NOMO-1 treated with dmso at 0.1 percent for 144 hours (cell line): ENCODE measurements at regions not wholly inside any gene's neighbourhood (a gene's known extent, or its start where the extent isn't known, plus 50 kb on each side); places are given as distances from the start of the nearest gene placed in this dataset.

Experiments
- DNase-seq: peaks from one replicate; lab custom pipeline; 2025; ENCODE audit not compliant: unreplicated experiment; lab: John Stamatoyannopoulos, UW

DNA sequence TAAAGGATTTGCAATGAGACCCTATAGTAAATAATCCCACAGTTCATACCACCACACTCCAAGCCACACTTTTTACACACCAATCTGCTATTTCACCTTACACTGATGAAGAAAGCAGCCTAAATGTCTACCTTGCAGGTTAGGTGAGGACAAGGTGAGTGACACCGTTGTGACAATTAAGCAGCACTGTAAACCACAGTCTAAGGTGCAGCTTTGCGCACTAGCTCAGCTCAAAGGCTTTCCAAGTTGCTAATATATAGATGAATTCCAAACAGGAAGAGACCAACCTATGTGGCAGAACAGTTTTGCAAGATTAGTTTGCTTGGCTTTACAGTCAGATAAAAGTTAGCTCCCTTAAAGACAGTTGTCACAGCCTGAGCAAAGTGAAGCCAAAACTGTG lies 429.5 kb upstream of the MARCKS start:
- DNase-seq = no peak

DNA sequence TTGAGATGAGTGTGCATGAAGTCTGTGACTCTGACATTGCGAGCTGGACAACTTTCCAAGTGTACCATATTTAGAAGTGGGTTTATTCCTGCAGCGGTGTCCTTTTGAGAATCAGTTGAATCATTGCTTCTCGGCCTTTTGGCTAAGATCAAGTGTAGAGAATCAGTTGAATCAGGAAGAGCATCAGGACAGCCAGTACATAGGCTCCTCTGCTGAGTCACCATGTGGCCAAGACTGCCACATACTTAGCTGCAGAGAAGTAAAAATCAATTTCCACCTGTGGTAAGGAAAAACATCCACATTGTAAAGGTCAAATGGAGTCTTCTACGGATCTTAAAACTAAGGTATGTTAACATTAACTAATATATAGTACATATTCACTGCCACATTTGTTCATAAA lies 428.4 kb upstream of the MARCKS start:
- DNase-seq = no peak

DNA sequence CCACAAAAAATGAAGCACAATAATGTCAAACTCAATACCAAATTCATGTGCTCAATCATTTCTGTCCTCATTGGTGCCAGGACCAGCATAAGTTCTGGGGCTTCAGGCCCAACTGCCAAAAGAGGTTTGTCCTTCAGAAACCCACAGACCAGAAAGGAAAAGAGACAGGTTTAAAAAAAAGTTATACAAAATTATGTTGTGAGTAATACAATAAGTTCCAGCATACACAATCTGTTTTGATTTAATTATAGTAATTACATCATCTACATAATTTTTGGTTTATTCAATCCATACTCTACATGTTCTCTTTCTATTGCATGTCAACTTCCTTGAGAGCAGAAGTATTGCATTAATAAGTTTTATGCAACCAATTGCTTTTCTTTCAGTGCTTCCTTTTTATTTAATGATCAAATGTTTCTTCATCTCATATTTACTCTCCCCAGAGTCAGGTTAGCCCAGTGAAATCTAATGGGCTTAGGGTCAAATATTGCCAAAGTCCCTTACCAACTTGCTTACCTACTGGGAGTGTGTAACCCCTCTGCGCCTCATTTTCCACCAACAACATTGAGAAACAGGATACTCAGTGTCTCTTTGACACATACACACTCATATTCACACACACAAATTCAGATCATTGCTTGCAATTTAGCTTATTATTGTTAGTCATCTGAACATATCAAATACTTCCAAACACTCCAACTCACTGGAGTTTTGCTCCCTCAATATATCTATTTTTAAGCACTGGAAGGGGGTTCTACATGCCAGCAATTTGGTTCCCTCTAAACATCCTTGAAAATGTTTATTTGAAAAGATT lies 424.4 kb upstream of the MARCKS start:
- peak; percentile 24 for DNase-seq

DNA sequence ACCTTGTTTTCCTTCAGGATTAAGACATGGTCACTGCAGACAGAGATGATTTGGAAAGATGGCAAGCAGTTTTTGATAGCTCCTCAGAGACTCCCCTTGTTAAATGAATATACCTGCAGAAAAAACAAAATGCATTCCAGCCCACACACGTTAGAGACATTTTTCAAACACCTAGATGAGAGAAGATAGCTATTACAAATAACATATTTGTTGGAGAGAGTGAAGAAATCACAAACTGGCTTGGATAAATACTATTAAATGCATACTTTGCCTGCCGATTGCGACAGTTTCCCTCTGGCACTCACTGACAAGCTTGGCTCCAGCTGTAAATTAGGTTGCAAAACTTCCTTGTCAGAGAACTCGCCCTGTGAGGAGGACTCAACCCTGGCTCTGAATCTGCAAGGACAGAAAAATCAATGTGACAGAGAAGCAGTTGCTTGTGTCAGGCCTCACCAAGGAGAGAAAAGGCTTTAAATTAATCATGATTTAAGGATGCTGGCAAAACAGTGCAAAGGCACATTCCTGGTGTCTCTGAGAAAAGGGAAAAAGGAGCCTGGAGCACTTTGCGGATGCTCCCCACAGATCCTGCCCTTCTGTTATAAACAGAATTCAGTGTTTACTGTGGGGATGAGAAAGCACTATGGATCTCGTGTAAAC lies 423.7 kb upstream of the MARCKS start:
- peak; percentile 79 for DNase-seq

DNA sequence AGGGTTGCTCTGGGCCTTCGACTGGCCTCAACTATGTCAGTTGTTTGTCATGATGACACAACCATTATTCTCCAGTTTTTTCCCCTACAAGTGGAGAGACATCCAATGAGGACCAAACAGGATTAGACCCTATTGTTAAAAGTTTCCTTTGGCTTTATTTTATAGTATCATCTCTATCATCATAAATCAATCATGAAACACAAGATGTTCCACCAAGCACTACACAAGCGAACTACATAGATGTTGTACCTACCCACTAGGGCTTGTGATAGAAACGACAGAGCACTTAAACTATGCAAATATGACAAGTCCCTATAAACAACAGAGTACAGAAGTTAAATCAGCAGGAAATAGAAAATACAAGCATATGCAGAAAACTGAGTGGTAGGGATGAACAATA lies 422.5 kb upstream of the MARCKS start:
- DNase-seq = no peak

DNA sequence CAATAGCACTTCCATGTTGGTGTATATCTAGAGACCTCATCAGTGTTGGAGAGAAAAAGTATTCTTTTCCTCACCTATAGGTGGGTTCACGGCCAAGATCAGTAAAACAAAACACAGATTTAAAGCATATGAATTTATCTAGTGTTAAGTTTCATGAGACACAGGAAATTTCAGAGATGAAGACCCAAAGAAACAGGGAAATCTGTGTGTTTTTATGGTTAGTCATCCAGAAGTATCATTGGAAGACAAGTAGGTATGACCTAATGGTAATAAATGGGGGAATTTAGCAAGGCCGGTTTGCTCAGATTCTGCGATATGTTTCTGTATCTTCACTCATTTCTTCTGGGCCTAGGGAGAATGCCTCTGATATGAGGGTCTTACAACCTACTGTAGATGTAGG lies 419.6 kb upstream of the MARCKS start:
- no peak for DNase-seq

DNA sequence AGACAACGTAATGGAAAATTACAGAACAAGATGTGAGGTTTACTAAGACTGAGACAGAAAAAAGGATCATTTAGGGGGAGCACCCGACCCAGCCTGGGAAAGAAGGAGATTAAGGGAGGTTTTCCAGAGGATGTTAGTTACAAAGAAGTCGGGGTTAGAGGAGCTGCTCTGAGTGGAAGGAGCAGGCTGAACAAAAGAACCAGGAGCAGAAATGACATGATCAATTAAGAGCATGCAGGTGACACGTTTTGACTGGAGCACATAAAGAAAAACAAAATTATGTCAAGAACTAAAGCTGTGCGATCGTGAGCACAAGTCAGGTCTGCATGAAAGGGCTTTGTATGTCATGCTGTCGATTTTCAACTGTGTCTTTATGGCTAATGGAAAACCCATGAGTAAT lies 417.3 kb upstream of the MARCKS start:
- DNase-seq = no peak

DNA sequence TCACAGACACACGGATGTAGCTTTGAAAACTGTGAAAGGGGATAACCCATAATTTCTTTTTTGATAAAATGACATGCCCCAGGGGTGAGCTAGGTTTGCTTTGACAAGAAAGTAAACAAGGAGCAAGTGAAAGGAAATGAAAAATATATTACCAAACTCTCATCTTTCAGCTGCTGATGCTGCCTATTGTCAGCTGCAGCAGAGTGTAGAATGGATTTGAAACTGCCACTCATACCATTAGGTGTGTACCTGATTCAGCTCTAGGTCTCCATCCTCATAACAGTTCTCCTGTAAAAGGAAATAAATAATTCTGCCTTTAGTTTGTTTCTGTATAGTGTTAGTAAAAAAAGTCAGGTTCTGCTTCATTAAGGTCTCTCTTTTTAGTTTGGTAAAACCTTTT lies 415.1 kb upstream of the MARCKS start:
- DNase-seq = no peak

DNA sequence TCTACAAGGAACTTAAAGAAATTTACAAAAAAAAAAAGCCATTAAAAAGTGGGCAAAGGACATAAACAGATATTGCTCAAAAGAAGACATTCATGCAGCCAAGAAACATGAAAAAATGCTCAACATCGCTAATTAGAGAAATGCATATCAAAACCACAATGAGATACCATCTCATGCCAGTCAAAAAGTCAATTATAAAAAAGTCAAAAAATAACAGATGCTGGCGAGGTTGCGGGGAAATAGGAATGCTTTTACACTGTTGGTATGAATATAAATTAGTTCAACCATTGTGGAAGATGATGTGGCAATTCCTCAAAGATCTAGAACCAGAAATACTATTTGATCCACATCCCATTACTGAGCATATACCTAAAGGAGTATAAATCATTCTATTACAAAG lies 411.9 kb upstream of the MARCKS start:
- DNase-seq = no peak

DNA sequence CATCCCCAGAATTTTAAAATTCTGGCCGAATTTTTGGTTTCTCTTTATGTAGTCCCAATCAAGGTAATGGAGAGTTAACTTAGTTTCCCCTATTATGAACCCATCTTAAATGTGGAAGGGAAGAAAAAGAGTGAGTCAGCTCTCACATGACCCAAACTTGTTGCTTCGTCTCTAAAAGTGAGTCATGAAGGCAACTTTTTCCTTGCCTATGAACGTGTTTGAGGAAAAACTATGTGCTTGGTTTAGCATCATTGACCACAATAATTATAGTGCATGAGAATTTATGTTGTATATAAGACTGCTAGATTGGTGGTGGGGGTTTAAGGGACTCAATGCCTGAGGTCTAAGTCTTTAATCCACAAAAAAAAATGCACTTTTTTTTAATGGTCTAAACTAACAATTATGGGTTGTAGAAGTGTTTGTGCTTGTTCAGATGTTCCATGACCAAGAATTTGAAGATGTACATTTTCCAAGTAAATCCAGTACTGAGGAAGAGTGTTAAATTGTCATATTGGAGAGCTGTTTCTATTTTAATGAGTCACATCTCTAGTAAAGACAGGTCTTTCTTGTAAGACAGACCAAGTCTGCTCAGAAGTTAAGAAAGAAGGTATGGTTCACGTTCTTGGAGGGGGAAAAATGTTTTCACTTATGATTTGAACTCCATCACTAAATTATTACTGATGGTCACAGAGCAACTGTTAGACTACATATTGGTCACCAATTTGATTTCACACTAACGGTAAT lies 409.9 kb upstream of the MARCKS start:
- DNase-seq = peak; percentile 51

DNA sequence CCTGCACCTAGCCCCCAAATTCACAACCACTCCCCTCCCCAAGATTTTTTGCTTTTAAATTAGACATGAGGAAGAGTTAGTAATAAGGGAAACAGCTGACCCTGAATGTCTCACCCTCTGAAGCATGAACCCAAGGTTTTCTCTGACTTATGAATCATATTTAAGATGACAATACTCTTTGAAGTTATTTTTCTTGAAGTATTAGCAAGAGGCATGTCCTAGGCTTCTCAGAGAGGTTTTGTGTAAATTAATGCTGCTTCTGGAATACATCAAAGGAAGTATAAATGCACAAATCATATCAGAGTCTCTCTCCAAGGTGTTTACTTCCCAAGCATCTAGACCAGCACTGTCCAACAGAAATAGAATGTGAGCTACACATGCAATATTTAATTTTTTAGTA lies 408.1 kb upstream of the MARCKS start:
- DNase-seq = no peak

DNA sequence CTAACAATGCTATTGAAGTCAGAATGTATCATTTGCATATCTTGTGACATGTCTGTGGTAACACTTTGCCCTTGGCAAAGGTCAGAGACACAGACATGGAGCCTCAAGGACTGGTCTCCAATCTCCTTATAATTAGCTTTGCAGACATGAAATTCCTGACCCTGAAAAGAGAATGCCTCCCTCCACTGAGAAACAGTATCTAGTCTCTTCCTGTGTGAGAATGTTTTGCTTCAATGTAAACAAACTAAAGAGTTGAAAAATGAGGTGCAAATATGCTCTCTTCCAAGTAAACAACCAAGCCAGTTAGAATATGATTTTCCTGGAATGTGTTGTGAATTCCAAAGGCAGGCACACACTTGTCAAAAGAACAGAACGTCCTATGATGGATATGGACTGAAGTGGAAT lies 407.1 kb upstream of the MARCKS start:
- DNase-seq = no peak

DNA sequence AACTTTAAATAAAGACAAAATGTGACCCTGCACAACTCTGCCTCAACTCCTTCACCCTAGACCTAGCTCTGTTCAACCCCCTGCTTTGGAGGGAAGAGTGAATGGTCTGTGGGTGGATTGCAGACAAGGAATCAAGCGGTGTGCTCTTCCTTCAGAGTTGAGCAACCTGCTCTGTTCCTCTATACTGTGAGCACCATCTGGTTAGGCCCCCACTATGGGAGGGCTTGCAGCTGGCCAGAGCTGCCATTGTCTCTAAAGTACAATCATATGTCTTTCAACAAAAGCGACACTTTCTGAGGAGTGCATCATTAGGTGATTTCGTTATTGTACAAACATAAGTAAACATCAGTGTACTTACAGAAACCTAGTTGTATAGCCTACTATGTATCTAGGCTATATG lies 406.1 kb upstream of the MARCKS start:
- DNase-seq = no peak

DNA sequence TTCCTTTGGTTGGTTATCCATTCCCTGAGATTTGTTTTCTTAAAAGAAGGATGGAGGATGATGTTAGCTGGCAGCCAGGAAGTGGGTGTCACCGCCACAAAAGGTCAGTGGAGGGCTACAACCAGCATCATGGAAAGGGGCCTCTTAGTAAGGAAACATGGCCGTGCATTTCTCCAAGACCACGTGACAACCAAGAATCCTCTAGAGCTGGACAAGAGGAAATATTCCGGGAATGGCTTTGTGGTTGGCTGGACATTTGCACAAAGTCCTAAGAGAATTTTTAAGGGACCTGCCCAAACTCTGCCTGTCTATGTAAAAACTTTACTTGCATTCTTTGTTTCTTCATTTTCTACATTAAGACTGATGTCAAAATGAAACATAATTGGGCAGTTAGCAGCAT lies 399.9 kb upstream of the MARCKS start:
- DNase-seq = no peak

DNA sequence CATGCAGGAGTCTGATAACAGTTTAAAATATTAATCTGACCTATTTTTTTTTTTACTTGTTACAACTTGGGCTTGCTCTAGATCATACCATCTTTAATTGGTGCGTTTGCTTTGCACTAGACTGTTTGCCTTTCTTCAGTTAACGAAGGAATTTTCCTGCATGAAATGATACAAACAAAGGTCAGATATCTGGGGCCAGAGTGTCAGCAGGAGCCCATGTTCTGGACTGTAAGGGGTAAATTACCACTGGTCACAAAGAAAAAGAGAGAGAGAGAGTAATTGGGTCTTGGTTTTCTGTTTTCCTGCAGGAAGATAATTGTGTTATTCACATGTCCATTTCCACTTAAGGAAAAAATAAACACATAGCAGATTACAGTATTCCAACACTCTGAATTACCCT lies 399.4 kb upstream of the MARCKS start:
- no peak for DNase-seq

DNA sequence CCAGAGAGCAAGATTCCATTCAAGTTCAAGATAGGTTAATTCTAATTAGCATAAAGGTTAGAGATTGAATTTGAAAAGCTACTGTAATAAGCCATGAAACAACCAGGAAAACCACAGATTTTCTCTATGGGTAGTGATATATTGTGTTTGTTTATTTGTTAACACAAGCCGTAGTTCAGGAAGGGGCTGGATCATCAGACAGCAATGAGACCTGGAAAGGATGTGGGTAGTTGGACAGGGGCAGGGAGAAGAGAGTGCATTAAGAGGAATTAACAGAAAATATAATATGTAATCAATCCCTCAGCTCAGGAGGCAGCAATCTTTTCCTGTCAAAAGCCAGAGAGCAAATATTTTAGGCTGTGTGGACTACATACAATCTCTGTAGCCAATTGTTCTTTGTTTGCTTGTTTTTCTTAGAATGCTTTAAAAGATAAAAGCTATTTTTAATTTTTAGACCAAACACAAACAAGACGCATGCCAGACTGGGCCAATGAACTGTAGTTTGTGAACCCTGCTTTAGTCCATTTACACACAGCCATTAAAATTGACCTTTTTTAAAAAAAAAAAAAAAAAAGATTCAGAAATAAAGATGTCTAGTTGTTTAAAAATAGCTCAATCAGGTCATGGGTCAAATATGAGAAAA lies 398.7 kb upstream of the MARCKS start:
- no peak for DNase-seq

DNA sequence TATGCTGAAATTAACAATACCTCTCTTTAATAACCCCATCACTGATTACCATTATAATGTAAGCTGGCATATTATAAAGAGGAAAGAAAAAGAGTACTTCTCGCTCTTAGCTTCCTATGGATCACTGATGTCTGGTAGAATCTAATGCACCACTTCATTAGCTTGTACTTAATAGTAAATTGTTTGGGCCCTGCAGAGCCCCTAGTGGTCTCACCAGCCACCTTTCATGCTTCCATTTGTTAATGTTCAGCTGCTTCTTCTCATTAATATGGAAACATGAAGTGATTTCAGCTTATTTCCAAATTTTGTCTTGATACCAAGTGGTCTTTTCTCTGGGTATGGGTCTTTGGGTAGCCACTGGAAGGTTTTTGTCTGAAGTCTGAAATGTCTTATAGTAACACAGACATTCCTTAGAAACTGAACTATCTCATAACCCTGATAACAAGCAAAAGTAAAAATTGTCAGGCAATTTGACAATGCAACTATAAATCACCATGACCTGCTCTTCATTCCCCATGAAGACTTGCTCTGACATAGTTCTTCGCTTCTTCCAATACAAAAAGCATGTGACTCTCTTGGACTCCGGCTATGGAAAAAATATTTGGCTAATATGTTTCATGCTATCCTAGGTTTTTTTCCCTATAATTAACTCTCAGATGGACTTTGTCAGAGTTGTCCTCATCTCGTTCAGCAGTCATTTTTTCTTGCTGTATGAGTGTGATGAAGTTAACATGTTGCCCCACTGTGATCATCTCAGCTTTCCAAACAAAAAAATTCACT lies 395.8 kb upstream of the MARCKS start:
- DNase-seq = no peak

DNA sequence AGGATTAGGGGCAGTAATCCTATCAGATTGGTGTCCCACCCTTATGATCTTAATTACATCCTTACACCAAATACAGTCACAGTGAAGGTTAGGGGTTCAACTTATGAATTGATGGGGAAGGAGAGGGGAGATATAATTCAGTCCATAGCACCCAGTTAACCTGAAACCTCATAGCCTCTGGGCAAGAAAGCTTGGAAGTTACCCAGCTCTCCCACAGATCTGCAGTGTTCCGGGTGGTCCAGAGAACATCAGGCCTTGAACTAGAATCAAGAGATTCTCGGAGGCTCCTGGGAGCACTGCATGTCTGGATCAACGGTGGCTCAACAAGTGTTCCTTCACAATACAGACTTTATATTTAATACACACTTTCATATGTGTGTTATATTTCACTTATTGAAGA lies 392.6 kb upstream of the MARCKS start:
- no peak for DNase-seq

DNA sequence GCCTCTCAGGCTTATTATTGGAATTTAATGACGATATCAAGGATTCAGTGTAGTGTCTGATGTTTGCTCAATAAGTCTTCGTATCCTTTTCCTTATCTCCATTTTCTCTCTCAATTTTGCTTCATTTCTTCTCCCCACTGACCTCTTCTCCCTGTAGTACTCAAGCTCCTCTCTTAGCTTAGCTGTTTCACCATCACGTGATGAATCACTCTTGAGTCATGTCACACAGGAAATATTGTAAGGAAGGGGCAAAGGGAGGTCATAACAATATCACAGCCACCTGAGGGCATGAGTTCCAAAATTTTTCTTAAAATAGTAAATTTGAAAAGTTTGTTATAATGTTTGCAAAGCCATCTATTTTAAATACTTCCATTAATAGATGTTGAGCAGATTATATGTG lies 392.2 kb upstream of the MARCKS start:
- DNase-seq = peak; percentile 26

DNA sequence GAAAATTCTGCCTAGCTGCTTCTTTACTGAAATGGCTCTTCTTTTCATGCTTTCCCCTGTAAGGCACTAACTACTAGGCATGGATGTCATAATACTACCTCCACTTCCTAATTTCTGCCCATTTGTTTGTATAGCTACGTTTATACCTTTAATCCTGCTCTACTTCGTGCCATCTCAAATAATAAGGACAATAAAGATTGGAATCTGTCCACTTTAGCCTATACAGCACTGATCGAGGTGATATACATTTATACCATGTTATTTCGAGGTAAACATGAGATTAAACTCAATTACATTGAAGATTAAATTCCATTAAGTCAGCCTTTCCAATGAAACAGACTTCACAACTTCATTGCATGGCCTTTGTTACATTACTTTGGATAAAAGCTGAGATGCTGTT lies 390.6 kb upstream of the MARCKS start:
- no peak for DNase-seq

DNA sequence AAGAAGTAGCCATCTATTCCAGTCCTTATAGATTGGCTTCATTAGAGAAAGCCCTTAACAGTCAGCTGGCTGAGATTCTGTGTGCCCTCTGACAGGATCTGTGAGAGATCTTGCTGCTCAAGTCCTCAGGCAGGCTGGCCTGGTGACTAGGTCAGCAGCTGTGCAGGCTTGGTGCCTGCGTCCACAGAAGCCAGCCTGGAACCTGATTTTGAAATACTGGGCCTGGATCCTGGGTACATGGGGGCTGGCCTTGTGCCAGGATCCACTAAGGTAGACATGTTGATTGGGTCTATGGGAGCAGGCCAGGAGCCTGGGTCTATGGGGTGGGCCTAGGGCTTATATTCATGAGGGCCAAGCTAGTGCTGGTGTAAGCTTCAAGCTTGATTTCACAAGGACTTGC lies 381.8 kb upstream of the MARCKS start:
- no peak for DNase-seq
